GM23338 (cell line): ENCODE measurements at regions not wholly inside any gene's neighbourhood (a gene's known extent, or its start where the extent isn't known, plus 50 kb on each side); places are given as distances from the start of the nearest gene placed in this dataset.

Source experiments
- ATAC-seq: fragments of 200-7000 bp; cut with Tn5 transposase; 3 replicates; pipeline ENCODE4 v1.9.1; 2020
- DNase-seq: peaks from one replicate; pipeline ENCODE4 v3.0.0-alpha.2; 2015; ENCODE audit warnings: low spot score
- H2AFZ ChIP-seq: fragments of 200-600 bp; sonication (generic); 2 replicates; pipeline ENCODE4 v1.8.0; 2016; ENCODE audit warnings: antibody characterized with exemption, mild to moderate bottlenecking, moderate library complexity
- H3F3A ChIP-seq: fragments of 200-600 bp; sonication (generic); replicated peaks from 2 replicates; pipeline ENCODE4 v1.8.0; 2017; ENCODE audit warnings: antibody characterized with exemption, mixed run types, low read depth
- H3K27ac ChIP-seq: fragments of 200-600 bp; sonication (generic); 2 replicates; pipeline ENCODE4 v1.6.1; 2016; ENCODE audit warnings: low read depth
- H3K27me3 ChIP-seq: fragments of 200-600 bp; sonication (generic); 2 replicates; pipeline ENCODE4 v1.8.0; 2016; ENCODE audit warnings: mild to moderate bottlenecking, mixed run types, moderate library complexity; ENCODE audit not compliant: insufficient read depth
- H3K36me3 ChIP-seq: fragments of 200-600 bp; sonication (generic); 2 replicates; pipeline ENCODE4 v1.8.0; 2016; ENCODE audit warnings: mild to moderate bottlenecking; ENCODE audit not compliant: insufficient read depth
- H3K4me1 ChIP-seq: fragments of 200-600 bp; sonication (generic); 2 replicates; pipeline ENCODE4 v1.8.0; 2016; ENCODE audit warnings: mild to moderate bottlenecking, moderate library complexity; ENCODE audit not compliant: insufficient read depth
- H3K4me2 ChIP-seq: fragments of 200-600 bp; sonication (generic); 2 replicates; pipeline ENCODE4 v1.7.1; 2017; ENCODE audit warnings: mixed run types
- H3K4me3 ChIP-seq: fragments of 200-600 bp; sonication (generic); 2 replicates; pipeline ENCODE4 v1.6.1; 2016; ENCODE audit warnings: mixed run types
- H3K79me2 ChIP-seq: fragments of 200-600 bp; sonication (generic); replicated peaks from 2 replicates; pipeline ENCODE4 v1.8.0; 2017; ENCODE audit warnings: mild to moderate bottlenecking; ENCODE audit not compliant: insufficient read depth
- H3K9me2 ChIP-seq: fragments of 200-600 bp; sonication (generic); 2 replicates; pipeline ENCODE4 v1.8.0; 2017; ENCODE audit not compliant: insufficient read depth
- H4K20me1 ChIP-seq: fragments of 200-600 bp; sonication (generic); replicated peaks from 2 replicates; pipeline ENCODE4 v1.8.0; 2017; ENCODE audit warnings: mild to moderate bottlenecking; ENCODE audit not compliant: insufficient read depth
- H3K27ac Mint-ChIP-seq: 2 replicates; pipeline ENCODE4 v1.8.0; 2020; ENCODE audit warnings: inconsistent platforms, mild to moderate bottlenecking, moderate library complexity, mixed read lengths
- H3K27me3 Mint-ChIP-seq: 3 replicates; pipeline ENCODE4 v1.8.0; 2022; ENCODE audit warnings: low read depth, mild to moderate bottlenecking, moderate library complexity, mixed read lengths, inconsistent platforms; ENCODE audit not compliant: insufficient read depth, poor library complexity
- H3K36me3 Mint-ChIP-seq: 3 replicates; pipeline ENCODE4 v1.8.0; 2021; ENCODE audit warnings: low read depth, mild to moderate bottlenecking, inconsistent platforms, moderate library complexity, mixed read lengths
- H3K4me1 Mint-ChIP-seq: 3 replicates; pipeline ENCODE4 v1.8.0; 2020; ENCODE audit warnings: mild to moderate bottlenecking, inconsistent platforms, mixed read lengths
- H3K4me3 Mint-ChIP-seq: 3 replicates; pipeline ENCODE4 v1.8.0; 2021; ENCODE audit warnings: moderate library complexity, mild to moderate bottlenecking, inconsistent platforms, mixed read lengths
- H3K9me3 Mint-ChIP-seq: 3 replicates; pipeline ENCODE4 v1.8.0; 2020; ENCODE audit warnings: moderate library complexity, mild to moderate bottlenecking, inconsistent platforms, mixed read lengths
- CREB1 ChIP-seq: fragments of 250-450 bp; sonication (Bioruptor Pico); IDR thresholded peaks from 2 replicates; pipeline ENCODE4 v1.5.0; 2020; ENCODE audit warnings: low read depth, mild to moderate bottlenecking, moderate library complexity
- EZH2 ChIP-seq: fragments of 200-600 bp; sonication (generic); IDR thresholded peaks from one replicate; pipeline ENCODE4 v1.8.0; 2017; ENCODE audit warnings: antibody characterized with exemption, mild to moderate bottlenecking, low read depth; ENCODE audit not compliant: unreplicated experiment
- EZH2phosphoT487 ChIP-seq: fragments of 200-600 bp; sonication (generic); IDR thresholded peaks from one replicate; pipeline ENCODE4 v1.8.1; 2018; ENCODE audit warnings: antibody characterized with exemption; ENCODE audit not compliant: unreplicated experiment
- JUNB ChIP-seq: IDR thresholded peaks from one replicate; pipeline ENCODE4 v1.6.1; 2016; ENCODE audit warnings: antibody characterized with exemption; ENCODE audit not compliant: unreplicated experiment
- NANOG ChIP-seq: IDR thresholded peaks from 2 replicates; pipeline ENCODE4 v1.6.1; 2016; ENCODE audit warnings: antibody characterized with exemption, borderline replicate concordance
- POLR2AphosphoS5 ChIP-seq: IDR thresholded peaks from 2 replicates; pipeline ENCODE4 v1.6.1; 2016; ENCODE audit warnings: antibody characterized with exemption, low read depth
- STAT1 ChIP-seq: IDR thresholded peaks from one replicate; pipeline ENCODE4 v1.6.1; 2016; ENCODE audit warnings: antibody characterized with exemption; ENCODE audit not compliant: unreplicated experiment
- ZNF114 ChIP-seq: fragments of 250-450 bp; sonication (Bioruptor Pico); IDR thresholded peaks from 2 replicates; pipeline ENCODE4 v1.5.0; 2020; ENCODE audit warnings: mild to moderate bottlenecking, moderate library complexity
- ZNF331 ChIP-seq: fragments of 250-450 bp; sonication (Bioruptor Pico); IDR thresholded peaks from 2 replicates; pipeline ENCODE4 v1.5.0; 2020; ENCODE audit warnings: low read depth, mild to moderate bottlenecking, moderate library complexity
- TF ChIP-seq, protein P1 (sequence below), 2 experiments: fragments of 200-600 bp in 1 of 2; sonication (generic) in 1 of 2; conservative IDR thresholded peaks; 2 replicates each; pipeline versions ENCODE4 v1.5.1 to v1.6.1; 2016 to 2017; ENCODE audit warnings: antibody characterized with exemption in 2 of 2, low read depth in 2 of 2, mild to moderate bottlenecking in 2 of 2, moderate library complexity in 1 of 2
- TF ChIP-seq, protein P2 (sequence below): IDR thresholded peaks from one replicate; pipeline ENCODE4 v1.6.1; 2018; ENCODE audit warnings: antibody characterized with exemption; ENCODE audit not compliant: unreplicated experiment
- TF ChIP-seq, protein P3 (sequence below): IDR thresholded peaks from 2 replicates; pipeline ENCODE4 v1.6.1; 2016; ENCODE audit warnings: antibody characterized with exemption
- TF ChIP-seq, protein P4 (sequence below): fragments of 250-450 bp; sonication (Bioruptor Pico); IDR thresholded peaks from 2 replicates; pipeline ENCODE4 v1.5.0; 2020; ENCODE audit warnings: mild to moderate bottlenecking, moderate library complexity

DNA sequence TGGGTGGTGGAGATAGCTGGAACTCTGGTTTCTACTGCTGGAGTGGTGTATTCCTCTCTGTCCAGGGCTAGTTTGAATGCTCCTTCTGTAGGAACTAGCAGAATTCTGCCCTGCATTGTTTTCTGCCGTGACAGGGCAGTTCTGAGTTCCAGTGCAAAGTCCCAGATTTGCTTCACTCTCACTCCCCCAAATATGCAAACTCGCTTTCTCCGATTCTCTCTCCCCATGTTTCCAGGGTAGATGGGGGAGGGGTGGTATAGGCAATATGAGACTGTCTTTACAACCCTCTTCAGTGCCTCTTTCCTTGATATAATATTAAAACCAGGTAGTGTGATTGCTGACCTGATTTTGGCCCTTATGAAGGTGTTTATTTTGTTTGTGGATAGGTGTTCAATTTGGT is 693.3 kb upstream of the GRM3 start:
- H3K4me3 Mint-ChIP-seq = no peak overlapping the region
- H3K27ac Mint-ChIP-seq = no peak overlapping the region
- Histone ChIP-seq H3K27me3 (no peaks in the 10 kb centered on the region), H3K9me2 (no peaks in the 10 kb centered on the region), H3F3A (no peaks in the 10 kb centered on the region), H3K27ac (no peak overlapping the region), H3K4me3 (no peak overlapping the region), H3K4me1 (no peaks in the 10 kb centered on the region), H4K20me1 (no peaks in the 10 kb centered on the region), H2AFZ (no peak overlapping the region; the same call in 1 of the 2 replicates), H3K36me3 (no peaks in the 10 kb centered on the region), H3K79me2 (no peaks in the 10 kb centered on the region), H3K4me2 (no peak overlapping the region)
- peaks cover 21% of the 10 kb centered on the region; the same call in 2 of the 3 replicates for H3K36me3 Mint-ChIP-seq
- no peak for DNase-seq
- peaks cover 19% of the 10 kb centered on the region for H3K9me3 Mint-ChIP-seq
- TF ChIP-seq, protein P1, sequence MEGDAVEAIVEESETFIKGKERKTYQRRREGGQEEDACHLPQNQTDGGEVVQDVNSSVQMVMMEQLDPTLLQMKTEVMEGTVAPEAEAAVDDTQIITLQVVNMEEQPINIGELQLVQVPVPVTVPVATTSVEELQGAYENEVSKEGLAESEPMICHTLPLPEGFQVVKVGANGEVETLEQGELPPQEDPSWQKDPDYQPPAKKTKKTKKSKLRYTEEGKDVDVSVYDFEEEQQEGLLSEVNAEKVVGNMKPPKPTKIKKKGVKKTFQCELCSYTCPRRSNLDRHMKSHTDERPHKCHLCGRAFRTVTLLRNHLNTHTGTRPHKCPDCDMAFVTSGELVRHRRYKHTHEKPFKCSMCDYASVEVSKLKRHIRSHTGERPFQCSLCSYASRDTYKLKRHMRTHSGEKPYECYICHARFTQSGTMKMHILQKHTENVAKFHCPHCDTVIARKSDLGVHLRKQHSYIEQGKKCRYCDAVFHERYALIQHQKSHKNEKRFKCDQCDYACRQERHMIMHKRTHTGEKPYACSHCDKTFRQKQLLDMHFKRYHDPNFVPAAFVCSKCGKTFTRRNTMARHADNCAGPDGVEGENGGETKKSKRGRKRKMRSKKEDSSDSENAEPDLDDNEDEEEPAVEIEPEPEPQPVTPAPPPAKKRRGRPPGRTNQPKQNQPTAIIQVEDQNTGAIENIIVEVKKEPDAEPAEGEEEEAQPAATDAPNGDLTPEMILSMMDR (conservative IDR thresholded peaks at IDR 0.05; ENCODE audit: low read depth in 2 of 2) = no peak
- TF ChIP-seq JUNB (no peak), POLR2AphosphoS5 (no peak), EZH2 (no peak), ZNF331 (CRISPR knock-in tag) (no peak), NANOG (no peak), CREB1 (CRISPR knock-in tag) (no peak), EZH2phosphoT487 (no peak), STAT1 (no peak), ZNF114 (CRISPR knock-in tag) (no peak)
- TF ChIP-seq, protein P2, sequence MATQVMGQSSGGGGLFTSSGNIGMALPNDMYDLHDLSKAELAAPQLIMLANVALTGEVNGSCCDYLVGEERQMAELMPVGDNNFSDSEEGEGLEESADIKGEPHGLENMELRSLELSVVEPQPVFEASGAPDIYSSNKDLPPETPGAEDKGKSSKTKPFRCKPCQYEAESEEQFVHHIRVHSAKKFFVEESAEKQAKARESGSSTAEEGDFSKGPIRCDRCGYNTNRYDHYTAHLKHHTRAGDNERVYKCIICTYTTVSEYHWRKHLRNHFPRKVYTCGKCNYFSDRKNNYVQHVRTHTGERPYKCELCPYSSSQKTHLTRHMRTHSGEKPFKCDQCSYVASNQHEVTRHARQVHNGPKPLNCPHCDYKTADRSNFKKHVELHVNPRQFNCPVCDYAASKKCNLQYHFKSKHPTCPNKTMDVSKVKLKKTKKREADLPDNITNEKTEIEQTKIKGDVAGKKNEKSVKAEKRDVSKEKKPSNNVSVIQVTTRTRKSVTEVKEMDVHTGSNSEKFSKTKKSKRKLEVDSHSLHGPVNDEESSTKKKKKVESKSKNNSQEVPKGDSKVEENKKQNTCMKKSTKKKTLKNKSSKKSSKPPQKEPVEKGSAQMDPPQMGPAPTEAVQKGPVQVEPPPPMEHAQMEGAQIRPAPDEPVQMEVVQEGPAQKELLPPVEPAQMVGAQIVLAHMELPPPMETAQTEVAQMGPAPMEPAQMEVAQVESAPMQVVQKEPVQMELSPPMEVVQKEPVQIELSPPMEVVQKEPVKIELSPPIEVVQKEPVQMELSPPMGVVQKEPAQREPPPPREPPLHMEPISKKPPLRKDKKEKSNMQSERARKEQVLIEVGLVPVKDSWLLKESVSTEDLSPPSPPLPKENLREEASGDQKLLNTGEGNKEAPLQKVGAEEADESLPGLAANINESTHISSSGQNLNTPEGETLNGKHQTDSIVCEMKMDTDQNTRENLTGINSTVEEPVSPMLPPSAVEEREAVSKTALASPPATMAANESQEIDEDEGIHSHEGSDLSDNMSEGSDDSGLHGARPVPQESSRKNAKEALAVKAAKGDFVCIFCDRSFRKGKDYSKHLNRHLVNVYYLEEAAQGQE = no peak
- TF ChIP-seq, protein P3, sequence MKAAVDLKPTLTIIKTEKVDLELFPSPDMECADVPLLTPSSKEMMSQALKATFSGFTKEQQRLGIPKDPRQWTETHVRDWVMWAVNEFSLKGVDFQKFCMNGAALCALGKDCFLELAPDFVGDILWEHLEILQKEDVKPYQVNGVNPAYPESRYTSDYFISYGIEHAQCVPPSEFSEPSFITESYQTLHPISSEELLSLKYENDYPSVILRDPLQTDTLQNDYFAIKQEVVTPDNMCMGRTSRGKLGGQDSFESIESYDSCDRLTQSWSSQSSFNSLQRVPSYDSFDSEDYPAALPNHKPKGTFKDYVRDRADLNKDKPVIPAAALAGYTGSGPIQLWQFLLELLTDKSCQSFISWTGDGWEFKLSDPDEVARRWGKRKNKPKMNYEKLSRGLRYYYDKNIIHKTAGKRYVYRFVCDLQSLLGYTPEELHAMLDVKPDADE = no peak
- TF ChIP-seq, protein P4, sequence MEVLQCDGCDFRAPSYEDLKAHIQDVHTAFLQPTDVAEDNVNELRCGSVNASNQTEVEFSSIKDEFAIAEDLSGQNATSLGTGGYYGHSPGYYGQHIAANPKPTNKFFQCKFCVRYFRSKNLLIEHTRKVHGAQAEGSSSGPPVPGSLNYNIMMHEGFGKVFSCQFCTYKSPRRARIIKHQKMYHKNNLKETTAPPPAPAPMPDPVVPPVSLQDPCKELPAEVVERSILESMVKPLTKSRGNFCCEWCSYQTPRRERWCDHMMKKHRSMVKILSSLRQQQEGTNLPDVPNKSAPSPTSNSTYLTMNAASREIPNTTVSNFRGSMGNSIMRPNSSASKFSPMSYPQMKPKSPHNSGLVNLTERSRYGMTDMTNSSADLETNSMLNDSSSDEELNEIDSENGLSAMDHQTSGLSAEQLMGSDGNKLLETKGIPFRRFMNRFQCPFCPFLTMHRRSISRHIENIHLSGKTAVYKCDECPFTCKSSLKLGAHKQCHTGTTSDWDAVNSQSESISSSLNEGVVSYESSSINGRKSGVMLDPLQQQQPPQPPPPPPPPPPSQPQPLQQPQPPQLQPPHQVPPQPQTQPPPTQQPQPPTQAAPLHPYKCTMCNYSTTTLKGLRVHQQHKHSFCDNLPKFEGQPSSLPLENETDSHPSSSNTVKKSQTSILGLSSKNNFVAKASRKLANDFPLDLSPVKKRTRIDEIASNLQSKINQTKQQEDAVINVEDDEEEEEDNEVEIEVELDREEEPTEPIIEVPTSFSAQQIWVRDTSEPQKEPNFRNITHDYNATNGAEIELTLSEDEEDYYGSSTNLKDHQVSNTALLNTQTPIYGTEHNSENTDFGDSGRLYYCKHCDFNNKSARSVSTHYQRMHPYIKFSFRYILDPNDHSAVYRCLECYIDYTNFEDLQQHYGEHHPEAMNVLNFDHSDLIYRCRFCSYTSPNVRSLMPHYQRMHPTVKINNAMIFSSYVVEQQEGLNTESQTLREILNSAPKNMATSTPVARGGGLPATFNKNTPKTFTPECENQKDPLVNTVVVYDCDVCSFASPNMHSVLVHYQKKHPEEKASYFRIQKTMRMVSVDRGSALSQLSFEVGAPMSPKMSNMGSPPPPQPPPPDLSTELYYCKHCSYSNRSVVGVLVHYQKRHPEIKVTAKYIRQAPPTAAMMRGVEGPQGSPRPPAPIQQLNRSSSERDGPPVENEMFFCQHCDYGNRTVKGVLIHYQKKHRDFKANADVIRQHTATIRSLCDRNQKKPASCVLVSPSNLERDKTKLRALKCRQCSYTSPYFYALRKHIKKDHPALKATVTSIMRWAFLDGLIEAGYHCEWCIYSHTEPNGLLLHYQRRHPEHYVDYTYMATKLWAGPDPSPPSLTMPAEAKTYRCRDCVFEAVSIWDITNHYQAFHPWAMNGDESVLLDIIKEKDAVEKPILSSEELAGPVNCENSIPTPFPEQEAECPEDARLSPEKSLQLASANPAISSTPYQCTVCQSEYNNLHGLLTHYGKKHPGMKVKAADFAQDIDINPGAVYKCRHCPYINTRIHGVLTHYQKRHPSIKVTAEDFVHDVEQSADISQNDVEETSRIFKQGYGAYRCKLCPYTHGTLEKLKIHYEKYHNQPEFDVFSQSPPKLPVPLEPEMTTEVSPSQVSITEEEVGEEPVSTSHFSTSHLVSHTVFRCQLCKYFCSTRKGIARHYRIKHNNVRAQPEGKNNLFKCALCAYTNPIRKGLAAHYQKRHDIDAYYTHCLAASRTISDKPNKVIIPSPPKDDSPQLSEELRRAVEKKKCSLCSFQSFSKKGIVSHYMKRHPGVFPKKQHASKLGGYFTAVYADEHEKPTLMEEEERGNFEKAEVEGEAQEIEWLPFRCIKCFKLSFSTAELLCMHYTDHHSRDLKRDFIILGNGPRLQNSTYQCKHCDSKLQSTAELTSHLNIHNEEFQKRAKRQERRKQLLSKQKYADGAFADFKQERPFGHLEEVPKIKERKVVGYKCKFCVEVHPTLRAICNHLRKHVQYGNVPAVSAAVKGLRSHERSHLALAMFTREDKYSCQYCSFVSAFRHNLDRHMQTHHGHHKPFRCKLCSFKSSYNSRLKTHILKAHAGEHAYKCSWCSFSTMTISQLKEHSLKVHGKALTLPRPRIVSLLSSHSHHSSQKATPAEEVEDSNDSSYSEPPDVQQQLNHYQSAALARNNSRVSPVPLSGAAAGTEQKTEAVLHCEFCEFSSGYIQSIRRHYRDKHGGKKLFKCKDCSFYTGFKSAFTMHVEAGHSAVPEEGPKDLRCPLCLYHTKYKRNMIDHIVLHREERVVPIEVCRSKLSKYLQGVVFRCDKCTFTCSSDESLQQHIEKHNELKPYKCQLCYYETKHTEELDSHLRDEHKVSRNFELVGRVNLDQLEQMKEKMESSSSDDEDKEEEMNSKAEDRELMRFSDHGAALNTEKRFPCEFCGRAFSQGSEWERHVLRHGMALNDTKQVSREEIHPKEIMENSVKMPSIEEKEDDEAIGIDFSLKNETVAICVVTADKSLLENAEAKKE (CRISPR knock-in tag) = no peak
- peaks cover 9% of the 10 kb centered on the region for H3K4me1 Mint-ChIP-seq
- no peaks in the 10 kb centered on the region for H3K27me3 Mint-ChIP-seq
- no peak for ATAC-seq
